ENCODE measurements at regions not wholly inside any gene's neighbourhood (a gene's known extent, or its start where the extent isn't known, plus 50 kb on each side); places are given as distances from the start of the nearest gene placed in this dataset.

GRCh38 chr9:89972535-89972934, 367.7 kb downstream of the GADD45G start:
- DNase-seq (ENCODE audit: low read depth in 2 of 2), result no peak
- no peak for TF ChIP-seq CTCF (IDR thresholded peaks at IDR 0.05; ENCODE audit: low read depth, low read length)
- no peak overlapping the region for H3K4me3 ChIP-seq (replicated peaks in 1 of 2; ENCODE audit: low read depth in 2 of 2, low read length in 2 of 2)

GRCh38 chr9:89974582-89974981, 369.8 kb downstream of the GADD45G start:
- DNase-seq (ENCODE audit: low read depth in 2 of 2), result no peak
- no peak for TF ChIP-seq CTCF (IDR thresholded peaks at IDR 0.05; ENCODE audit: low read depth, low read length)
- H3K4me3 ChIP-seq (replicated peaks in 1 of 2; ENCODE audit: low read depth in 2 of 2, low read length in 2 of 2), result no peak overlapping the region

GRCh38 chr9:89975024-89975423, 370.2 kb downstream of the GADD45G start:
- H3K4me3 ChIP-seq (replicated peaks in 1 of 2; ENCODE audit: low read depth in 2 of 2, low read length in 2 of 2), result no peak overlapping the region
- TF ChIP-seq CTCF (IDR thresholded peaks at IDR 0.05; ENCODE audit: low read depth, low read length), result no peak
- no peak for DNase-seq (ENCODE audit: low read depth in 2 of 2)

- H3K4me3 ChIP-seq (replicated peaks in 1 of 2; ENCODE audit: low read depth in 2 of 2, low read length in 2 of 2), result no peak overlapping the region
- no peak for DNase-seq (ENCODE audit: low read depth in 2 of 2)
- no peak for TF ChIP-seq CTCF (IDR thresholded peaks at IDR 0.05; ENCODE audit: low read depth, low read length)
Observed at GRCh38 chr9:89975630-89976029, 370.8 kb downstream of the GADD45G start.

- H3K4me3 ChIP-seq (replicated peaks in 1 of 2; ENCODE audit: low read depth in 2 of 2, low read length in 2 of 2), result no peak overlapping the region
- TF ChIP-seq CTCF (IDR thresholded peaks at IDR 0.05; ENCODE audit: low read depth, low read length), result no peak
- DNase-seq (ENCODE audit: low read depth in 2 of 2), result peak in 1 of 2 donors; percentile 16
Observed at GRCh38 chr9:89978185-89978584, 373.4 kb downstream of the GADD45G start.

GRCh38 chr9:89980600-89980999, 375.8 kb downstream of the GADD45G start:
- no peak overlapping the region for H3K4me3 ChIP-seq (replicated peaks in 1 of 2; ENCODE audit: low read depth in 2 of 2, low read length in 2 of 2)
- no peak for TF ChIP-seq CTCF (IDR thresholded peaks at IDR 0.05; ENCODE audit: low read depth, low read length)
- DNase-seq (ENCODE audit: low read depth in 2 of 2), result no peak

- DNase-seq (ENCODE audit: low read depth in 2 of 2), result no peak
- TF ChIP-seq CTCF (IDR thresholded peaks at IDR 0.05; ENCODE audit: low read depth, low read length), result no peak
- no peak overlapping the region for H3K4me3 ChIP-seq (replicated peaks in 1 of 2; ENCODE audit: low read depth in 2 of 2, low read length in 2 of 2)
Observed at GRCh38 chr9:89982016-89982415, 377.2 kb downstream of the GADD45G start.
